Activated CD8-positive, alpha-beta T cell treated with anti-CD3 and anti-CD28 coated beads, Interleukin-2, amount 10 ng/mL, durations not matched to agents 7 days and 5 days (primary cell): ENCODE measurements at regions not wholly inside any gene's neighbourhood (a gene's known extent, or its start where the extent isn't known, plus 50 kb on each side); places are given as distances from the start of the nearest gene placed in this dataset.

Source experiments
- ATAC-seq: fragments of 150-1000 bp; cut with Tn5 transposase; one replicate; pipeline ENCODE4 v1.10.0; 2021; ENCODE audit warnings: moderate library complexity
- CTCF ChIA-PET: fragments of 350-600 bp; sonication (Branson Sonifier 250); formaldehyde crosslinking; loops from one replicate; lab custom pipeline; 2021; ENCODE audit warnings: antibody characterized with exemption; lab: Charles Lee
- POLR2A ChIA-PET: fragments of 350-600 bp; sonication (Branson Sonifier 250); formaldehyde crosslinking; loops from one replicate; lab custom pipeline; 2021; ENCODE audit warnings: antibody characterized with exemption; lab: Charles Lee
- DNase-seq: peaks from one replicate; pipeline ENCODE4 v3.0.0-alpha.2; 2020
- H3K27ac Mint-ChIP-seq: one replicate; pipeline ENCODE4 v1.8.0; 2021; ENCODE audit warnings: mild to moderate bottlenecking, mixed read lengths
- H3K27me3 Mint-ChIP-seq: one replicate; pipeline ENCODE4 v1.8.0; 2021; ENCODE audit warnings: low read depth, mixed read lengths
- H3K36me3 Mint-ChIP-seq: one replicate; pipeline ENCODE4 v1.8.0; 2021; ENCODE audit warnings: low read depth, mixed read lengths
- H3K4me1 Mint-ChIP-seq: one replicate; pipeline ENCODE4 v1.8.0; 2021; ENCODE audit warnings: low read depth, mixed read lengths
- H3K4me3 Mint-ChIP-seq: one replicate; pipeline ENCODE4 v1.8.0; 2021; ENCODE audit warnings: mild to moderate bottlenecking, mixed read lengths
- H3K9me3 Mint-ChIP-seq: one replicate; pipeline ENCODE4 v1.8.0; 2022; ENCODE audit warnings: mixed read lengths; ENCODE audit not compliant: insufficient read depth

DNA sequence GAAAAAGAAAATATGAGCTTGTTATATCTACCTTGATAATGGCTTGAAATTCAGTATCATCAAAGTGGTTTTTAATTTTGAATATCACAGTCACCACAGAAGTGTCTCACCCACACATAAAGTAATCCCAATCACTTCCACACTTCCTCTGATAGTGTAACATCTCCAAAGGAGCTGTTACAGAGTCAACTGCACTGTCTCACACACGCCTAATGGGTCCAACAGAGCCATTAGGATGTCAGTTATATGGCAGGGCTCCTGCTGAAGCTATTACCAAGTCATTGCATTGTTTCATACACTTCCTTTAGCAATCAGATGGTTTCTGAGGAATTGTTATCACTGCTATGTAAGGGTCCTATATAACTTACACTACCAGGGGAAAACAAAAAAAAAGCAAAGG, 432.1 kb upstream of the TEX13C start:
- ATAC-seq (no peak), DNase-seq (no peak)
- Mint-ChIP-seq H3K4me1 (no peaks in the 10 kb centered on the region), H3K9me3 (no peaks in the 10 kb centered on the region), H3K36me3 (no peaks in the 10 kb centered on the region), H3K4me3 (no peak overlapping the region), H3K27ac (no peak overlapping the region), H3K27me3 (no peaks in the 10 kb centered on the region)
- ChIA-PET CTCF (no interaction called here), POLR2A (interaction anchor here (0.7 kb wide), 1 partner anchor 371 kb away, joined by 3 read pairs; no protein-coding TSS in a partner anchor)

DNA sequence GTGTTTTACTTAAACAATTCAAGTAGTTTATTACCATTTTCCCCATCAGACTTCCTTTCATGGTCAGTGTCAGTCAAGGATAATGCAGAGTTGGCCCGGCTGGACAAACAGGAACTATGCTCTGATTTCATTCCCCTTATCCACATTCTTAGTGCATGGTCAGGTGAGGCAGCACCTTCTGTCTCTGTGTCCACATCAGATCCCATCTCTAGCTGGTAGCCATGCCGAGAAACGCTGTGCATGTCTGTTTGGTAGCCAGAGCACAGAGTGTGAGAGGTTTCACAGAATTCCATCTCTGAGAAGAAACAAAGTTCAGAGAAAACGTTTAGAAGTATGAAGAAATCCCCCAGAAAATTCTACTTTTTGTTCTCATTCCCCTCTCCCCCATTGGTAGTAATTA, 423.7 kb upstream of the TEX13C start:
- Mint-ChIP-seq H3K36me3 (no peaks in the 10 kb centered on the region), H3K27ac (no peak overlapping the region), H3K9me3 (no peaks in the 10 kb centered on the region), H3K27me3 (no peaks in the 10 kb centered on the region), H3K4me3 (no peak overlapping the region), H3K4me1 (no peaks in the 10 kb centered on the region)
- DNase-seq (no peak), ATAC-seq (no peak)
- ChIA-PET CTCF (no interaction called here), POLR2A (no interaction called here)

DNA sequence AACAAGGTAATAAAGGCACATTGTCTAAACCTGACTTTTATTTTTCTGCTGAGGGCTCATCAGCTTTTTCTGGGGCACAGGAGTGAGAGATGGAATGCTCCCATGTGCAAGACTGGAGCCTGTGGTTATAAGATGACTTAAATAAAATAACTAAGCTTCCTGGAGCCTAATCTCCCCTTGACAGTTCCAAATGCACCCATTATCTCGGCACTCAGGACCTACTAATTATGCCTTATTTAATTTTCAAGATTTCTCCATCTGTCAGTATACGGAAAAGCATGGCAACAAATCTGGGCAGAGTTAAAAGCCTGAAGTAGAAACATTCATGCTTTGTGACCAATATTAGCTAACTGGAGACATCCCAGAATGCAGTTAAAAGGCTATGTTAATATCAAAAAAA, 416.7 kb upstream of the TEX13C start:
- Mint-ChIP-seq H3K36me3 (no peaks in the 10 kb centered on the region), H3K27ac (no peak overlapping the region), H3K27me3 (no peaks in the 10 kb centered on the region), H3K4me1 (no peaks in the 10 kb centered on the region), H3K4me3 (no peak overlapping the region), H3K9me3 (no peaks in the 10 kb centered on the region)
- ChIA-PET CTCF (no interaction called here), POLR2A (no interaction called here)
- no peak for ATAC-seq
- no peak for DNase-seq

DNA sequence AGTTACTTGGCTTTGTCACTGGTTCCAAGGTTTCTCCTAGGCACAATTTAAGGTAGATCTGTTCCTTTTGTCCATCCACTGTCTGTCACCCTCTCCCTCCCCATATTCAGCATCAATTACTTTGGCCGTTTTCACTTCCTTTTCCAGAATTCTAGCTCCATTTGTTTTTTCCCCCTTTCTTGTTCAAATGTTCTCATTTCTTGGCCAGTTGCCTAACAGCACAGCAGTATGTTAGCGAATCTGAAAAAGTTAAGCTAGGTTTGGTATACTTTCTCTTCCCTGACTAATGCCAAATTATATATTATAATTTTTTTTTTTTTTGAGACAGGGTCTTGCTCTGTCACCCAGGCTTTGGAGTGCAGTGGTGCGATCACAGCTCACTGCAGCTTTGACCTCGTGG, 409.1 kb upstream of the TEX13C start:
- CTCF ChIA-PET = no interaction called here
- Mint-ChIP-seq H3K27me3 (no peaks in the 10 kb centered on the region), H3K9me3 (no peaks in the 10 kb centered on the region), H3K27ac (no peak overlapping the region), H3K4me3 (no peak overlapping the region), H3K4me1 (no peaks in the 10 kb centered on the region), H3K36me3 (no peaks in the 10 kb centered on the region)
- ATAC-seq = no peak
- POLR2A ChIA-PET = no interaction called here
- no peak for DNase-seq

DNA sequence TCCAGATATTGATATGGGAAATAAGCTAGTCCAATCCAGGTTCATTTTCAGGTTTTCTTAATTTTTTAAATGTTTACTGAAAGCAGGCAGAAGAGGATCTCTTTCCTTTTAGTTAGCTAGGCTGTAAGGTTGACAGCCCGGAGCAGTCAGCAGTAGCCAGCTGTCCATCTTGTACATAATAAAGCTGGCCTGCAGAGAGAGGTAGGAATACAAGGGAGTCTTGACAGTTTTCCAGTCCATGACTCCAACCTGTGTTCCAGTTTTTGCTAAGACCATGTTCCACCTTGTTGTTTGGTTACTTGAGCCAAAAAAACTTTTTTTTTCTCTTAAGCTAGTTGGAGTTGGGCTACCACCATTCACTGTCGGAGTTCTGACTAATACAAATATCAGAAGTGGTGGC, 402.7 kb upstream of the TEX13C start:
- Mint-ChIP-seq H3K4me1 (no peaks in the 10 kb centered on the region), H3K36me3 (no peaks in the 10 kb centered on the region), H3K27me3 (no peaks in the 10 kb centered on the region), H3K27ac (no peak overlapping the region), H3K9me3 (no peaks in the 10 kb centered on the region), H3K4me3 (no peak overlapping the region)
- ChIA-PET CTCF (no interaction called here), POLR2A (no interaction called here)
- DNase-seq = no peak
- no peak for ATAC-seq

DNA sequence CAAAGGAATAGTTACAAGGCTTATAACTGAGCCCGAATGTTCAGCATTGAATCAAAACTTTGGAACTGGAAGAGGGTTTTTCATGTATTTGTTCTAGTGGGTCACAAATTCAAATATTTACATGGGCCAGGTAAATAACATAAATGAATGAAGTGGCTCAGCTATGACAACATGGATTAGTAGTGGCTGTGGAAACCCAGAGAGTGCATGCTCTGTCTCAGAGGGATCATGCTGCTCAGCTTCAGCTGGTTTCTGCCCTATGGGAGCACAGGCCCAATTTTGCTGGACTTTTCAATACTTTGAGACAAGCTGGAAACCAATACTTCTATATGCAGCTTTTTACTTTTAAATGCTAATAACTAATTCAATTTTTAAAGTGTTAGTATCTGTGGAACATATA, 394.0 kb upstream of the TEX13C start:
- Mint-ChIP-seq H3K4me3 (no peak overlapping the region), H3K4me1 (peaks cover 2% of the 10 kb centered on the region), H3K27me3 (no peaks in the 10 kb centered on the region), H3K27ac (no peak overlapping the region), H3K9me3 (no peaks in the 10 kb centered on the region), H3K36me3 (no peaks in the 10 kb centered on the region)
- POLR2A ChIA-PET = no interaction called here
- no peak for DNase-seq
- no peak for ATAC-seq
- CTCF ChIA-PET = no interaction called here

DNA sequence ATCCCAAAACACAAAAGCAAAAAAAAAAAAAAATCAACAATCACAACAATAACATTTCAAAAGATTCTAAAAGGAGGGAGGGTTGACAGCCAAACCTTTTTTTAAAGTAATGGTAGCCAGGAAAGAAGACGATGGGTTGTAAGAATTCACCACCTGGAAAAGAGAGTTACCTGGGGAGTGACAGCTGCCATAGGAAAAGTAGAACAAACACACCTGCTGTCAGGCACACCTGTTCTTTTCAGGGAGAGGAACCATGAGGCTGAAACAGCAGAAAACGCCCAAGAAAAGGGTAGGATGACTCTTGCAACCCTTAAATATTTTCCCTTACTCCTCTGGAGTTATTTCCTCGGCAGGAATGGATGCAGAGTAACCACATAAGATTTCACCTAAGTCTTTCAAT, 388.4 kb upstream of the TEX13C start:
- Mint-ChIP-seq H3K36me3 (no peaks in the 10 kb centered on the region), H3K4me3 (no peak overlapping the region), H3K27ac (no peak overlapping the region), H3K27me3 (no peaks in the 10 kb centered on the region), H3K4me1 (no peaks in the 10 kb centered on the region), H3K9me3 (no peaks in the 10 kb centered on the region)
- ATAC-seq (no peak), DNase-seq (no peak)
- ChIA-PET CTCF (no interaction called here), POLR2A (no interaction called here)

DNA sequence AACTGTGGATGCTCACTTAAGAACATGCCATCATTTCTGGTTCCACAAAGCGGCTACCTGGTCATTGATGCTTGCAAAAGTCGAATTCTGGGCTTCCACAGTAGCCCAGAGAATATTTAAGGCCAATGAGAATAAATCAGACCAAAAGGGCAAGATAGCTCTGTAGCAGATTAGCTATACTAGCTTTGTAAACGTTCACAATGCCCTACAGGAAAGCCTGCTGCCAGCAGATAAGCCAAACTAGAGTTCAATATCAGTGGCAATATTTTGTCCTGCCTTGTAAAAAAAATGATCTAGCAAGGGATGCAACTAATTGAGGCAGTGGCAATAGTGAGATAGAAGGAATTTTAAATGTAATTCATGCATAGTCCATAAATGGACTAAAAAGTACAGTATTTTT, 387.7 kb upstream of the TEX13C start:
- ATAC-seq (no peak), DNase-seq (no peak)
- Mint-ChIP-seq H3K36me3 (no peaks in the 10 kb centered on the region), H3K27me3 (no peaks in the 10 kb centered on the region), H3K9me3 (no peaks in the 10 kb centered on the region), H3K27ac (no peak overlapping the region), H3K4me3 (no peak overlapping the region), H3K4me1 (no peaks in the 10 kb centered on the region)
- ChIA-PET POLR2A (no interaction called here), CTCF (no interaction called here)

DNA sequence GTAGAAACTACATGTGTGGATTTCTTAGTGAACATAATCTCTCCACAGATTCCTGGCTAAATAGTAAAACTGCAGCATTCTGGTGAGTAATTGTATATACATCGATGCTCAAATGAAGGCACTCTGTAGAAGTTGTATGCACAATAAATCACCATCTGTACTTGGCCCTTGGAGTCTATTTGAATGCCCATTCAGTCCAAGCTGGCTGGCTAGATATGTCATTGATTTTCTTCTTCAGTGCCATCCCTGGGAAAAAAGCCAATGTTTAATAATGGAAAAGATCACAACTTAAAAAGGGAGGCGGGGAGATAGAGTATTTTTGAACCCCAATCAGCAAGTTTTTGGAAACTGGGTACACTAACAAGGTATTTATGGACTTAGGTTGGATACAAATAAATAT, 381.0 kb upstream of the TEX13C start:
- no peak overlapping the region for H3K4me3 Mint-ChIP-seq
- H3K9me3 Mint-ChIP-seq = no peaks in the 10 kb centered on the region
- no peaks in the 10 kb centered on the region for H3K36me3 Mint-ChIP-seq
- ChIA-PET POLR2A (no interaction called here), CTCF (no interaction called here)
- no peak overlapping the region for H3K27ac Mint-ChIP-seq
- ATAC-seq (no peak), DNase-seq (no peak)
- no peaks in the 10 kb centered on the region for H3K27me3 Mint-ChIP-seq
- no peaks in the 10 kb centered on the region for H3K4me1 Mint-ChIP-seq

DNA sequence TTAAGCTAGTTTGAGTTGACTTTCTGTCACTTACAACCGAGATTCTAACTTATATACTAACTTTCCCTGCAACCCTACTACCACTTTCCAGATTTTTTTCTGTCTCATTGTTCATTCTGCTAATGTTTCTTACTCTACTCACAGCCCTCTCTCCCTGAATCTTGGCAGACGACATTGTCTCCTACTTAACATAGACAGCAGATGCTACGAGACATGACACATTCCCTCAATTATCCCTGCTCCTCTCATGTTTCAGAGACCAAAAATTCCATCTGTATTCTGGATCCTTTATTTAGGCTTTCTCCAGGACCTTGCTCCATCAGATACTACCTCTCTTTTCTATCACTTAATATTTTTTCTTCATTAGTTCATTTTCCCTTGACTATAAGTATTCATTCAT, 379.1 kb upstream of the TEX13C start:
- Mint-ChIP-seq H3K36me3 (no peaks in the 10 kb centered on the region), H3K4me3 (no peak overlapping the region), H3K4me1 (no peaks in the 10 kb centered on the region), H3K9me3 (no peaks in the 10 kb centered on the region), H3K27me3 (no peaks in the 10 kb centered on the region), H3K27ac (no peak overlapping the region)
- ChIA-PET POLR2A (no interaction called here), CTCF (no interaction called here)
- no peak for ATAC-seq
- DNase-seq = no peak

DNA sequence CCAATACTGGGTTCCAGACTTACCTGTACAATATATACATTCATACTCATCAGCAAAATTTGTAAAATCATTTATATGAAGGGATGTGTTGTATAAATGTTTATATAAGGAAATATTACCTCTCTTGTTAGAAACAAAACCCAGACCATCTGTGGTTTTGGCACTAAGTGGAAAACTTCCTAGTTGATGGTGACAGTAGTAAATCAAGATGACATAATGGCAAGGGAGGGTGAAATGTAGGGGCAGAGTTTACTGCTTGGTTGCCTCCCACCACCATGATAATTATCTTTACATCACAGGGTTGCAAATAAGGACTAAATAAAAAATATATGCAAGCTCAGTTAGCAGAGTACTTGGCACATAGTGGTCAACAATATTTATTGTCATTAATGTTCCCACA, 365.3 kb upstream of the TEX13C start:
- ATAC-seq (no peak), DNase-seq (no peak)
- Mint-ChIP-seq H3K27ac (no peak overlapping the region), H3K36me3 (no peaks in the 10 kb centered on the region), H3K9me3 (no peaks in the 10 kb centered on the region), H3K4me3 (no peak overlapping the region), H3K27me3 (no peaks in the 10 kb centered on the region), H3K4me1 (no peaks in the 10 kb centered on the region)
- CTCF ChIA-PET = no interaction called here
- POLR2A ChIA-PET = no interaction called here

DNA sequence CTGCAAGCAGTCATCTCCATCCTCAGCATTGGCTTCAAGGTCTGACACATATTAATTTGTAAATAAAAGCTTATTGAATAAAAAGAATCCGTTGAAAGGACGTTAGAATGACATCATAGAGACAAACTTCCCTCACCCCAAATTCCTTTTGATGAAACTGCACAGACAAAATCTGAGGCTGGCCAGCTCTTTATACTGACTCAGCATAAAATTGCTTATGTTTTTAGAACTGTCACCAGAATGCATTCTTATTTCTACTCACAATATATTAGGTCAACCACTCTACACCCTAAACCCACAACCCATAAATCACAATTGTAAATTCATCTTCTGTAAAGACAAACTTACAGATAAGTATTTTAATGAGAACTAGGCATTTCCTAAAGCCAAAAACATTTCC, 359.2 kb upstream of the TEX13C start:
- ChIA-PET CTCF (no interaction called here), POLR2A (no interaction called here)
- DNase-seq = no peak
- no peaks in the 10 kb centered on the region for H3K4me1 Mint-ChIP-seq
- H3K36me3 Mint-ChIP-seq = no peaks in the 10 kb centered on the region
- H3K9me3 Mint-ChIP-seq = no peaks in the 10 kb centered on the region
- H3K27ac Mint-ChIP-seq = no peak overlapping the region
- H3K27me3 Mint-ChIP-seq = no peaks in the 10 kb centered on the region
- ATAC-seq = no peak
- H3K4me3 Mint-ChIP-seq = no peak overlapping the region

DNA sequence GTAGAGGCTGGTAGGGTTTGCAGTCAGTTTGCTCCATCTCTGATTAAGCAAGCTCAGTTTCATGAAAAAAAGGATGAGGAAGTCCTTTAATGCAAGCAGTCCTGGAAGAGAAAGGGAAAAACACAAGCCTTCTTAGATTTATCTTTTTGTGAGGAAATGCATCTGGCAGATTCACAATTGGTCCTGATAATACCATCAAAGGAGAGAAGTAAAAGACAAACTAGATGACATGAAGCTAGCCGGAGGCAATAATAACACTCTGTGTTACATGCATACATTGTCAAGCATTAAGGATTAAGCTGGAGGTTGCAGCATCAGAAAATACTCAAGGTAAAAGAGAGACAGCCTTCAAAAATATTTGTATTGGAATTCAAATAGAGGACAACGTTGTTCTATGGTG, 356.0 kb upstream of the TEX13C start, which contains the start of gene TENM1:
TENM1 (minus strand) TSS at position 101 of the 400 bp plus-strand sequence.
- Mint-ChIP-seq H3K27ac (no peak within 1 kb of the TSS), H3K9me3 (no peaks in the 10 kb centered on the region), H3K4me1 (no peaks in the 10 kb centered on the region), H3K36me3 (no peaks in the 10 kb centered on the region), H3K4me3 (no peak within 1 kb of the TSS), H3K27me3 (no peaks in the 10 kb centered on the region)
- CTCF ChIA-PET = no interaction called here
- POLR2A ChIA-PET = no interaction called here
- ATAC-seq (no peak), DNase-seq (no peak)
